22Rv1 (cell line): ENCODE measurements at regions not wholly inside any gene's neighbourhood (a gene's known extent, or its start where the extent isn't known, plus 50 kb on each side); places are given as distances from the start of the nearest gene placed in this dataset.
"Not testable (repeated sequence)": the region's sequence is repeated elsewhere in the genome, so short reads cannot be mapped to it uniquely, and the experiment has no call there.

Experiments used
- H3K27ac ChIP-seq: fragments of 450-650 bp; 2 replicates; pipeline ENCODE4 v1.5.1; 2017
- ZFX ChIP-seq: fragments of 450-650 bp; IDR thresholded peaks from 2 replicates; pipeline ENCODE4 v1.6.1; 2017; ENCODE audit warnings: antibody characterized with exemption, borderline replicate concordance
- TF ChIP-seq, protein P1 (sequence below): fragments of 450-650 bp; IDR thresholded peaks from 2 replicates; pipeline ENCODE4 v1.5.1; 2017; ENCODE audit warnings: mild to moderate bottlenecking

GRCh38 chr1:29408831-29409605 lies 172.7 kb downstream of the PTPRU start:
- no peak overlapping the region for H3K27ac ChIP-seq

DNA sequence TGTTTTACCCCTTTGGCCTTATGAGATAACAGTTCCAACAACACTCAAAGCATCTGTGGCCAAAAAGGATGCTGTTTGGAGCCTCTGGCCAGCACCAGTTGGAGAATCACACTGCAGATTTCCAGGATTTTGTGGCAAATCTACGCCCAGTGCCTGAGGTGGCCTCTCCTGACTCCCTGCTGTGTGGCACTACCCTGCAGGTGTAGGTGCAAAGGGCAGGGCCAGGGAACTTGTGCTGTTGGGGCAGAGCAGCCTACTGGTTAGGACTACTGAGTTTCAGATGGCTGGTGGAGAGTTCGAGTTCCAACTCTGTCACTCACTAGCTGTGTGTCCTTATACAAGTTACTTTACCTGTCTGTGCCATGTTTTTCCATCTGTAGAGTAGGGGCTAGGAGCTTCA lies 170.5 kb downstream of the PTPRU start:
- TF ChIP-seq, protein P1, sequence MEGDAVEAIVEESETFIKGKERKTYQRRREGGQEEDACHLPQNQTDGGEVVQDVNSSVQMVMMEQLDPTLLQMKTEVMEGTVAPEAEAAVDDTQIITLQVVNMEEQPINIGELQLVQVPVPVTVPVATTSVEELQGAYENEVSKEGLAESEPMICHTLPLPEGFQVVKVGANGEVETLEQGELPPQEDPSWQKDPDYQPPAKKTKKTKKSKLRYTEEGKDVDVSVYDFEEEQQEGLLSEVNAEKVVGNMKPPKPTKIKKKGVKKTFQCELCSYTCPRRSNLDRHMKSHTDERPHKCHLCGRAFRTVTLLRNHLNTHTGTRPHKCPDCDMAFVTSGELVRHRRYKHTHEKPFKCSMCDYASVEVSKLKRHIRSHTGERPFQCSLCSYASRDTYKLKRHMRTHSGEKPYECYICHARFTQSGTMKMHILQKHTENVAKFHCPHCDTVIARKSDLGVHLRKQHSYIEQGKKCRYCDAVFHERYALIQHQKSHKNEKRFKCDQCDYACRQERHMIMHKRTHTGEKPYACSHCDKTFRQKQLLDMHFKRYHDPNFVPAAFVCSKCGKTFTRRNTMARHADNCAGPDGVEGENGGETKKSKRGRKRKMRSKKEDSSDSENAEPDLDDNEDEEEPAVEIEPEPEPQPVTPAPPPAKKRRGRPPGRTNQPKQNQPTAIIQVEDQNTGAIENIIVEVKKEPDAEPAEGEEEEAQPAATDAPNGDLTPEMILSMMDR: no peak
- TF ChIP-seq ZFX: no peak
- no peak overlapping the region for H3K27ac ChIP-seq

More at GRCh38 chr1:29408831-29409605, 172.7 kb downstream of the PTPRU start:
- no peak for TF ChIP-seq ZFX
- TF ChIP-seq, protein P1: no peak

- not testable (repeated sequence) for H3K27ac ChIP-seq
Observed at GRCh38 chr1:29400203-29400602, 163.9 kb downstream of the PTPRU start.

- TF ChIP-seq ZFX: no peak
- TF ChIP-seq, protein P1: no peak
- no peak overlapping the region for H3K27ac ChIP-seq
Observed at GRCh38 chr1:29399465-29399864, 163.1 kb downstream of the PTPRU start.

GRCh38 chr1:29398431-29398830 lies 162.1 kb downstream of the PTPRU start:
- H3K27ac ChIP-seq: no peak overlapping the region
- TF ChIP-seq ZFX: no peak
- TF ChIP-seq, protein P1: no peak

DNA sequence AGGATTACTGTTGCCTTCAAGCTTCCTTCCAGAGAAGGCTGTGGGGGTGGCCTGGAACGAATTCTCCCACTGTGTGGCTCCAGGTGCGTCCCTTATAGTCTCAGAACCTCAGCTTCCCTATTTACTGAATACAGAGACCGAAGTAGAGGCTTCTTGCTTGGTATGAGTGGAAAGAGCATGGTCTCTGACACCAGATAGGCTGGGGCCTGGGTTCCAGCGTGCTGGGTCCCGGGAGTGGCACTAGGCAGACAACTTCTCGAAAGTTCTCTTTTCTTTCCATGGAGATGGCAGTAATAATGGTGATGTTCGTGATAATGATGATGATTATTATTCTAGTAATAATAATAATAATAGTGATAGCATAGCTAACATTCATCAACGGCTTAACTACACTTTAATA lies 161.7 kb downstream of the PTPRU start:
- TF ChIP-seq, protein P1: no peak
- no peak for TF ChIP-seq ZFX
- no peak overlapping the region for H3K27ac ChIP-seq

GRCh38 chr1:29397256-29397590 lies 160.9 kb downstream of the PTPRU start:
- no peak overlapping the region for H3K27ac ChIP-seq
- TF ChIP-seq, protein P1: no peak
- no peak for TF ChIP-seq ZFX
